ENCODE measurements at regions not wholly inside any gene's neighbourhood (a gene's known extent, or its start where the extent isn't known, plus 50 kb on each side); places are given as distances from the start of the nearest gene placed in this dataset.

DNA sequence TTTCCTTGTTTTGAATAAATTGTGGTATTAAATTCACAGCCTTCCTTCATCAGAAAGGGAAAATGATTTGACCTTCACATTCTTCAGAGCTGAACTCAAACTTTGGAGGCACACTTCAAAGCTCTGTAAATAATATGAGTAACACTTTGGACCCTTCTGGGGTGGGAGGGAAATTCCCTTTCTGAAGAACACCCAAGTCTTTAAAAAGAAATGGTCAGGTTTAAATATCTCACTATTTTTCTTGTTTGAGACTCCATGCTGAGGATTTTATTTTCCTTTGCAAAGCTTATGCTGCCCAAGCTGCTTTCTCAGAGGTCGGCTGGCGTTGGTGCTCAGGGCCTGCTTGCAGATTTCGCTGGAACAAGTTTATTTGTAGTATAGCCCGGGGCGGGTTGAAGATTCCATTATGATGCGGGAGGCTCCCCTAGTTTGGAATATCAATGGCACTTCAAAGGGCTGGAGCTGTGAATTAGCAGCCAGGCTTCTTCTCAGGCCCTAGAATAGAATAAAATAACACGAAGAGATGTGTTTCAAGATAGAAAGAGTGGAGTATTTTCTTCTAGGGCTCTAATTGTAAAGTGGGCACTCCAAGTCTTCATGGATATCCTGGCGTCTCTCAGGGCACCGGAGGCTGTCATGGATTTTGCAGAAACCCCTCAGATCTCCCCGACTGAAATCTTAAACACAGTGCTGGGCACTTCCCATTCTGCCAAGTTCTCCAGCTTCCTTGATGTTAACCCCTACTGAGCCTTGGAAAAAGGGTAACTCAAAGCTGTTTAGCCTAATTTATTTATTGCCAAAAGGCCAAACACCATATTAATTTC, 315.6 kb downstream of the GPAT3 start:
- TF ChIP-seq EZH2phosphoT487 (IDR thresholded peaks at IDR 0.05; ENCODE audit: insufficient read depth, low read depth), result no peak
- TF ChIP-seq EZH2 (IDR thresholded peaks at IDR 0.05; ENCODE audit: insufficient read depth, poor library complexity, severe bottlenecking), result no peak
